Erythroblast (primary cell): ENCODE measurements at regions not wholly inside any gene's neighbourhood (a gene's known extent, or its start where the extent isn't known, plus 50 kb on each side); places are given as distances from the start of the nearest gene placed in this dataset.

Experiments used
- GATA1 ChIP-seq: IDR thresholded peaks from 2 replicates; pipeline ENCODE4 v1.6.1; 2011; ENCODE audit warnings: low read depth, mild to moderate bottlenecking, control low read depth, low read length, moderate library complexity
- POLR2A ChIP-seq: IDR thresholded peaks from 2 replicates; pipeline ENCODE4 v1.6.1; 2011; ENCODE audit warnings: mild to moderate bottlenecking, low read length

DNA sequence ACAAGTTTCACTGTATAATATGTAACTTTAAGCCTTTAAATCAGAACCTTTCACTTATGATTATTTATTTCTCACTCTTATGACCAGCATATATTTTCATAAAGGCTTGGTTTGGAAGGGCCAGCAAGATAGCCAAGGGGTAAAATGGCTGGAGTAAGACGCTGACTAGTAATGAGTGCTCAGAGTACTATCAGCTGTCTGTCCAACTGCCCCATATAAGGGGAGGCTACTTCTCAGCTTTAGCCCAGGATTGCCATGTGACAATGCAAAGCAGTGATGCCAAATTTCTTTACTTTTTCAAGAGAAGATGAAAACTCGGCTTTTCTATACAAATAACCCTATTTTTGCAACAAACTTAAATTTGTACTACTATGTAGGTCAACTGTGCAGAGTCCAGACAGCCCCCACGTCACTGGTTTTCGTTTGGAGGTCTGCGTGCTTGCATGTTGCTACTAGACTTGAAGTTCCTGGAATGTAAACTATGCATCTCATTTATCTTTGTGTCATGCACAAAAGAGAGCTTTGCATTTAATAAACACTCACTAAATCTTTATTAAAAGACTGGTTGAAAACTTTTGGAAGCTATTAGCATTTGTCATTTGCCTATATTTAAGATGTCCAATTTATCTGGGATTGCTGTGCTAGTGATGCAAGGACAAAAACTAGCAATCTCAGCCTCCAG is 110.4 kb downstream of the TNFSF18 start:
- TF ChIP-seq POLR2A (no peak), GATA1 (no peak)
